ENCODE measurements at regions not wholly inside any gene's neighbourhood (a gene's known extent, or its start where the extent isn't known, plus 50 kb on each side); places are given as distances from the start of the nearest gene placed in this dataset.

DNA sequence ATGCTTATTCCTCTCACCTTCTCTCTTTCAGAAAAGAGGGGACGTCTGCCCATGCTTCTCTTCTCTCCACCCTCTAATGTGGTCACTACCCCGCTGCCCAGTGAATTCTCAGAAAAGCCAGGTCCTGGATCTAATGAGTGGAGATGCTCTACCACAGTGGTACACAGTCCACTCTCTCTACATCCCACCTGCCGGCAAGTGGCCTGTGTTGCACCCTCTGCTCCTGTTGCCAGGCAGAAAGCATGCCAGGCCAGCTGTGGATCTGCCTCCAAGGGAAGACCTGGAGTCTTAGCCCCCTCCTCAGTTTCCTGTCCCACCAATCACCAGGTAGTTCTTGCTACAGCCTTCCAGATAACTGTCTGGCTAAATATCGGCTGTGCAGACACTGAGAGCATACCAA lies 71.2 kb upstream of the SPDL1 start:
- POLR2A ChIA-PET: no interaction called here
- H3K9me3 ChIP-seq (ENCODE audit: low read length): no peaks in the 10 kb centered on the region
- BruUV-seq (replicated peaks): no TSS peak
- H3K36me3 ChIP-seq (replicated peaks in 1 of 2; ENCODE audit: control insufficient read depth in 1 of 2, insufficient read depth in 2 of 2, low read length in 2 of 2): no peaks in the 10 kb centered on the region
- H3K4me2 ChIP-seq (ENCODE audit: low read depth, low read length): no peak overlapping the region
- H3K9ac ChIP-seq (ENCODE audit: insufficient read depth, low read depth, low read length): no peak overlapping the region
- no peaks in the 10 kb centered on the region for H3K79me2 ChIP-seq (ENCODE audit: insufficient read depth, low read length)
- intact Hi-C loops (cut with micrococcal nuclease; ENCODE audit: unreplicated experiment): no loop called here
- TF ChIP-seq PLRG1 (conservative IDR thresholded peaks at IDR 0.05): no peak
- peak; percentile 73 for TF ChIP-seq RFX5 (IDR thresholded peaks at IDR 0.05; ENCODE audit: low read depth, low read length)
- 0% methylated on average over 4 of the region's 4 CpGs for WGBS (ENCODE audit: low lambda C conversion rate)
- H3K4me3 ChIP-seq (replicated peaks in 1 of 3; ENCODE audit: insufficient read depth in 1 of 3, low read depth in 2 of 3, low read length in 3 of 3): no peak overlapping the region
- no peak for FAIRE-seq
- H4K20me1 ChIP-seq (ENCODE audit: insufficient read depth, low read length): no peaks in the 10 kb centered on the region
- H3K4me1 ChIP-seq (ENCODE audit: insufficient read depth, low read length): no peaks in the 10 kb centered on the region
- CTCF ChIA-PET (ENCODE audit: low intra/inter-chr PET ratio, low total read pairs): no interaction called here
- in situ Hi-C loops (cut with HindIII; ENCODE audit: extremely low pct_ligation_motif_present, low pct_unique_long_range_greater_than_20kb): no loop called here
- H3K27ac ChIP-seq (ENCODE audit: extremely low read length, insufficient read depth, low read length): no peak overlapping the region
- DNase-seq (ENCODE audit: low spot score): no peak
- ATAC-seq: peak; percentile 79
- H3K27me3 ChIP-seq (ENCODE audit: control insufficient read depth in 1 of 2, insufficient read depth in 2 of 2, low read length in 2 of 2): no peaks in the 10 kb centered on the region
- H2AFZ ChIP-seq (ENCODE audit: low read length): no peak overlapping the region

DNA sequence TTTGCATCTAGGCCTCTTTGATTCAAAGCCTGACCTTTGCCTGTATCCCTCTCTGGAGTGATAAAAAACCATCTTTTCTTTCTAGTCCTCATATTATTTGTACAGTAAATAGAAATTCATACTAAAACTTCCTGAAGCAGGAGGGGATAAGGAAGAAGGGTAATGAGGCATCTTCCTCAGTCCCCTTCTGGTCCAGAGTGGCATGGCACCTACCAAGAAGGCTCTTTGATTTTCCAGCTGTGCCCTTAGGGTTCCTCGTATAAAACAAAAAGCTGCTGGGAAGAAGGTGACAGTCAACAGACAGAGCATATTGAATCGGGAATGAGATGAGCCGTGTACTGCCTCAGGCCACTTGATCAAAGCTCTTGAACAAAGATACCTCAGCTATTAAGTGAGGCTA lies 71.9 kb upstream of the SPDL1 start:
- H3K9ac ChIP-seq (ENCODE audit: insufficient read depth, low read depth, low read length): no peak overlapping the region
- H3K27ac ChIP-seq (ENCODE audit: extremely low read length, insufficient read depth, low read length): no peak overlapping the region
- no peaks in the 10 kb centered on the region for H3K9me3 ChIP-seq (ENCODE audit: low read length)
- CTCF ChIA-PET (ENCODE audit: low intra/inter-chr PET ratio, low total read pairs): no interaction called here
- no peak overlapping the region for H3K4me3 ChIP-seq (replicated peaks in 1 of 3; ENCODE audit: insufficient read depth in 1 of 3, low read depth in 2 of 3, low read length in 3 of 3)
- in situ Hi-C loops (cut with HindIII; ENCODE audit: extremely low pct_ligation_motif_present, low pct_unique_long_range_greater_than_20kb): no loop called here
- DNase-seq (ENCODE audit: low spot score) (no peak), ATAC-seq (no peak), FAIRE-seq (no peak)
- intact Hi-C loops (cut with micrococcal nuclease; ENCODE audit: unreplicated experiment): no loop called here
- no peak for TF ChIP-seq ATM (IDR thresholded peaks at IDR 0.05; ENCODE audit: borderline replicate concordance)
- H3K27me3 ChIP-seq (ENCODE audit: control insufficient read depth in 1 of 2, insufficient read depth in 2 of 2, low read length in 2 of 2): no peaks in the 10 kb centered on the region
- H3K4me1 ChIP-seq (ENCODE audit: insufficient read depth, low read length): no peaks in the 10 kb centered on the region
- H4K20me1 ChIP-seq (ENCODE audit: insufficient read depth, low read length): no peaks in the 10 kb centered on the region
- H3K4me2 ChIP-seq (ENCODE audit: low read depth, low read length): no peak overlapping the region
- no peaks in the 10 kb centered on the region for H3K79me2 ChIP-seq (ENCODE audit: insufficient read depth, low read length)
- H2AFZ ChIP-seq (ENCODE audit: low read length): no peak overlapping the region
- no peaks in the 10 kb centered on the region for H3K36me3 ChIP-seq (replicated peaks in 1 of 2; ENCODE audit: control insufficient read depth in 1 of 2, insufficient read depth in 2 of 2, low read length in 2 of 2)
- BruUV-seq (replicated peaks): no TSS peak
- POLR2A ChIA-PET: no interaction called here
- WGBS (ENCODE audit: low lambda C conversion rate): 2% methylated on average over 3 of the region's 3 CpGs

DNA sequence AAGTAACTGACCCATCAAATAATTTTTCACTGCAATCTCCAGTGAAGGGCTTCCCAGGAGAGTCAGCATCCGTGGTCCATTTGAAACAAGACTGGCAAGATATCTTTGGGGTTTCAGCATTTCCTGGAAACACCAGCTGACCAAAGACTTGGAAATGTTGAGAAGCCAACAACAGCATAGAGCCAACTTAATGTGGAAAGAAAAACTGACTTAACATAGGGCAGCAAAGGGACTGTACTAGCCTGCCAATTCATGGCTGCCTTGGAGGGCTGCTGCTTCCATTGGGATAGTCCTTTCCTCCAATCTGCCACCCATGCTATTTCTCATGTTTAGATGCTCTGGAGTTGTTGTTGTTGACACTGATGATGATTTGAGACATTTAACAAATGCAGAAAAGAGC lies 76.5 kb upstream of the SPDL1 start:
- DNase-seq (ENCODE audit: low spot score): no peak
- no peak overlapping the region for H2AFZ ChIP-seq (ENCODE audit: low read length)
- no peak overlapping the region for H3K27ac ChIP-seq (ENCODE audit: extremely low read length, insufficient read depth, low read length)
- no peak for FAIRE-seq
- ChIA-PET CTCF (ENCODE audit: low intra/inter-chr PET ratio, low total read pairs) (no interaction called here), POLR2A (no interaction called here)
- no peak overlapping the region for H3K4me2 ChIP-seq (ENCODE audit: low read depth, low read length)
- ATAC-seq: no peak
- no peaks in the 10 kb centered on the region for H3K4me1 ChIP-seq (ENCODE audit: insufficient read depth, low read length)
- H3K27me3 ChIP-seq (ENCODE audit: control insufficient read depth in 1 of 2, insufficient read depth in 2 of 2, low read length in 2 of 2): no peaks in the 10 kb centered on the region
- BruUV-seq (replicated peaks): no TSS peak
- intact Hi-C loops (cut with micrococcal nuclease; ENCODE audit: unreplicated experiment) (no loop called here), in situ Hi-C loops (cut with HindIII; ENCODE audit: extremely low pct_ligation_motif_present, low pct_unique_long_range_greater_than_20kb) (no loop called here)
- no peaks in the 10 kb centered on the region for H3K79me2 ChIP-seq (ENCODE audit: insufficient read depth, low read length)
- 0% methylated on average over 1 of the region's 1 CpG for WGBS (ENCODE audit: low lambda C conversion rate)
- H4K20me1 ChIP-seq (ENCODE audit: insufficient read depth, low read length): no peaks in the 10 kb centered on the region
- no peak overlapping the region for H3K9ac ChIP-seq (ENCODE audit: insufficient read depth, low read depth, low read length)
- no peaks in the 10 kb centered on the region for H3K9me3 ChIP-seq (ENCODE audit: low read length)
- H3K4me3 ChIP-seq (replicated peaks in 1 of 3; ENCODE audit: insufficient read depth in 1 of 3, low read depth in 2 of 3, low read length in 3 of 3): no peak overlapping the region
- H3K36me3 ChIP-seq (replicated peaks in 1 of 2; ENCODE audit: control insufficient read depth in 1 of 2, insufficient read depth in 2 of 2, low read length in 2 of 2): no peaks in the 10 kb centered on the region
- TF ChIP-seq SRSF9 (IDR thresholded peaks at IDR 0.05; ENCODE audit: borderline replicate concordance, insufficient read depth, low read depth, low read length, poor library complexity, severe bottlenecking) (no peak), SOX6 (IDR thresholded peaks at IDR 0.05) (no peak), SOX6 (CRISPR knock-in tag; IDR thresholded peaks at IDR 0.05) (no peak), TCF7 (IDR thresholded peaks at IDR 0.05; ENCODE audit: low read depth) (no peak), ZNF615 (CRISPR knock-in tag; IDR thresholded peaks at IDR 0.05; ENCODE audit: borderline replicate concordance) (no peak)
- TF ChIP-seq, protein P1, sequence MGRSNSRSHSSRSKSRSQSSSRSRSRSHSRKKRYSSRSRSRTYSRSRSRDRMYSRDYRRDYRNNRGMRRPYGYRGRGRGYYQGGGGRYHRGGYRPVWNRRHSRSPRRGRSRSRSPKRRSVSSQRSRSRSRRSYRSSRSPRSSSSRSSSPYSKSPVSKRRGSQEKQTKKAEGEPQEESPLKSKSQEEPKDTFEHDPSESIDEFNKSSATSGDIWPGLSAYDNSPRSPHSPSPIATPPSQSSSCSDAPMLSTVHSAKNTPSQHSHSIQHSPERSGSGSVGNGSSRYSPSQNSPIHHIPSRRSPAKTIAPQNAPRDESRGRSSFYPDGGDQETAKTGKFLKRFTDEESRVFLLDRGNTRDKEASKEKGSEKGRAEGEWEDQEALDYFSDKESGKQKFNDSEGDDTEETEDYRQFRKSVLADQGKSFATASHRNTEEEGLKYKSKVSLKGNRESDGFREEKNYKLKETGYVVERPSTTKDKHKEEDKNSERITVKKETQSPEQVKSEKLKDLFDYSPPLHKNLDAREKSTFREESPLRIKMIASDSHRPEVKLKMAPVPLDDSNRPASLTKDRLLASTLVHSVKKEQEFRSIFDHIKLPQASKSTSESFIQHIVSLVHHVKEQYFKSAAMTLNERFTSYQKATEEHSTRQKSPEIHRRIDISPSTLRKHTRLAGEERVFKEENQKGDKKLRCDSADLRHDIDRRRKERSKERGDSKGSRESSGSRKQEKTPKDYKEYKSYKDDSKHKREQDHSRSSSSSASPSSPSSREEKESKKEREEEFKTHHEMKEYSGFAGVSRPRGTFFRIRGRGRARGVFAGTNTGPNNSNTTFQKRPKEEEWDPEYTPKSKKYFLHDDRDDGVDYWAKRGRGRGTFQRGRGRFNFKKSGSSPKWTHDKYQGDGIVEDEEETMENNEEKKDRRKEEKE (IDR thresholded peaks at IDR 0.05): no peak
- TF ChIP-seq, protein P2, sequence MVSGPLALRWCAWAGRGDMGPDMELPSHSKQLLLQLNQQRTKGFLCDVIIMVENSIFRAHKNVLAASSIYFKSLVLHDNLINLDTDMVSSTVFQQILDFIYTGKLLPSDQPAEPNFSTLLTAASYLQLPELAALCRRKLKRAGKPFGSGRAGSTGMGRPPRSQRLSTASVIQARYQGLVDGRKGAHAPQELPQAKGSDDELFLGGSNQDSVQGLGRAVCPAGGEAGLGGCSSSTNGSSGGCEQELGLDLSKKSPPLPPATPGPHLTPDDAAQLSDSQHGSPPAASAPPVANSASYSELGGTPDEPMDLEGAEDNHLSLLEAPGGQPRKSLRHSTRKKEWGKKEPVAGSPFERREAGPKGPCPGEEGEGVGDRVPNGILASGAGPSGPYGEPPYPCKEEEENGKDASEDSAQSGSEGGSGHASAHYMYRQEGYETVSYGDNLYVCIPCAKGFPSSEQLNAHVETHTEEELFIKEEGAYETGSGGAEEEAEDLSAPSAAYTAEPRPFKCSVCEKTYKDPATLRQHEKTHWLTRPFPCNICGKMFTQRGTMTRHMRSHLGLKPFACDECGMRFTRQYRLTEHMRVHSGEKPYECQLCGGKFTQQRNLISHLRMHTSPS (CRISPR knock-in tag; IDR thresholded peaks at IDR 0.05; ENCODE audit: low read depth): no peak

All from HepG2 (cell line).